ENCODE measurements at regions not wholly inside any gene's neighbourhood (a gene's known extent, or its start where the extent isn't known, plus 50 kb on each side); places are given as distances from the start of the nearest gene placed in this dataset.

DNA sequence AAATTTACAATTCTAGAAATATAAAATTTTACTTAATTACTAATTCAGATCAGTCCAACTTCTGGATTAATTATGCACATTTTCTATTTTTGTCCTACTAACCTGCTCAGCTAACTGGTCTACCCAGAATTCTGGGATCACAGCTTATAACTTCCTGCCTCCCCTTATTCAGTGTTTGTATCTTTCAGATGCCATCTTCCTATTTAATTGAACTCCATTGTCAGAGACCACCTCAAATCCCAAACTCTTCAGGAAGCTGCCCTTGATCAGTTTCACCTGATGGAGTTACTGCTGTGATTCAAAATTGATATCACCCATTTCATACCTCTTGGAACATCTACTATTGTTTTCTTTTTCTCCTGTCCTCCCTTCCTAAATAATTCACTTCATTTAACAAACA is 259.2 kb downstream of the WDR11 start:
- Histone ChIP-seq H3K36me3 (ENCODE audit: control insufficient read depth, insufficient read depth, low read length) (no peaks in the 10 kb centered on the region), H3K27ac (no peak overlapping the region), H3K27me3 (ENCODE audit: control insufficient read depth, insufficient read depth, low read length) (no peaks in the 10 kb centered on the region), H3K9me3 (ENCODE audit: control insufficient read depth, low read length) (no peaks in the 10 kb centered on the region), H3K4me3 (ENCODE audit: low read depth, low read length) (no peak overlapping the region), H3K4me2 (ENCODE audit: low read length) (no peak overlapping the region), H3K4me1 (no peaks in the 10 kb centered on the region), H2AFZ (no peak overlapping the region), H3K79me2 (no peaks in the 10 kb centered on the region), H3K9ac (no peak overlapping the region)
- TF ChIP-seq, protein P1, sequence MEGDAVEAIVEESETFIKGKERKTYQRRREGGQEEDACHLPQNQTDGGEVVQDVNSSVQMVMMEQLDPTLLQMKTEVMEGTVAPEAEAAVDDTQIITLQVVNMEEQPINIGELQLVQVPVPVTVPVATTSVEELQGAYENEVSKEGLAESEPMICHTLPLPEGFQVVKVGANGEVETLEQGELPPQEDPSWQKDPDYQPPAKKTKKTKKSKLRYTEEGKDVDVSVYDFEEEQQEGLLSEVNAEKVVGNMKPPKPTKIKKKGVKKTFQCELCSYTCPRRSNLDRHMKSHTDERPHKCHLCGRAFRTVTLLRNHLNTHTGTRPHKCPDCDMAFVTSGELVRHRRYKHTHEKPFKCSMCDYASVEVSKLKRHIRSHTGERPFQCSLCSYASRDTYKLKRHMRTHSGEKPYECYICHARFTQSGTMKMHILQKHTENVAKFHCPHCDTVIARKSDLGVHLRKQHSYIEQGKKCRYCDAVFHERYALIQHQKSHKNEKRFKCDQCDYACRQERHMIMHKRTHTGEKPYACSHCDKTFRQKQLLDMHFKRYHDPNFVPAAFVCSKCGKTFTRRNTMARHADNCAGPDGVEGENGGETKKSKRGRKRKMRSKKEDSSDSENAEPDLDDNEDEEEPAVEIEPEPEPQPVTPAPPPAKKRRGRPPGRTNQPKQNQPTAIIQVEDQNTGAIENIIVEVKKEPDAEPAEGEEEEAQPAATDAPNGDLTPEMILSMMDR (IDR thresholded peaks at IDR 0.05) = no peak

DNA sequence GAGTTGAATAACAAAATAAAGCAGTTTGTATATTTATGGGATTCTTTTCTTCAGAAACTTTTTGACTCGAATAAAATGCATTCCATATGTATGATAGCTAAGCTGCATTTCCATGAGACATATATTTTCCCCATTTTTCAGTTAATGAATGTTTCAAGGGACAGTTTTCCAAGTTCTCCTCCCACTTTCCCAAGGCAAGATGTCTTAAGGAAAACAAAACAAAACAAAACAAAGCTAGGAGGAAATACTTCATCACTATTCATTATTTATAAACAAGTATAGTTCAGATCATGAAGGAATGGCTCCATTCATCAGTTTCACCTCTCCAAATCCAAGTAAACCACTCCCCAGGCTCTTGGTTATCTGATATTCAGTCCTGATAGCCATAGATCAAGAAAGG is 261.0 kb downstream of the WDR11 start:
- TF ChIP-seq, protein P1 (IDR thresholded peaks at IDR 0.05) = no peak
- H3K9ac ChIP-seq = no peak overlapping the region
- H3K4me3 ChIP-seq (ENCODE audit: low read depth, low read length) = no peak overlapping the region

DNA sequence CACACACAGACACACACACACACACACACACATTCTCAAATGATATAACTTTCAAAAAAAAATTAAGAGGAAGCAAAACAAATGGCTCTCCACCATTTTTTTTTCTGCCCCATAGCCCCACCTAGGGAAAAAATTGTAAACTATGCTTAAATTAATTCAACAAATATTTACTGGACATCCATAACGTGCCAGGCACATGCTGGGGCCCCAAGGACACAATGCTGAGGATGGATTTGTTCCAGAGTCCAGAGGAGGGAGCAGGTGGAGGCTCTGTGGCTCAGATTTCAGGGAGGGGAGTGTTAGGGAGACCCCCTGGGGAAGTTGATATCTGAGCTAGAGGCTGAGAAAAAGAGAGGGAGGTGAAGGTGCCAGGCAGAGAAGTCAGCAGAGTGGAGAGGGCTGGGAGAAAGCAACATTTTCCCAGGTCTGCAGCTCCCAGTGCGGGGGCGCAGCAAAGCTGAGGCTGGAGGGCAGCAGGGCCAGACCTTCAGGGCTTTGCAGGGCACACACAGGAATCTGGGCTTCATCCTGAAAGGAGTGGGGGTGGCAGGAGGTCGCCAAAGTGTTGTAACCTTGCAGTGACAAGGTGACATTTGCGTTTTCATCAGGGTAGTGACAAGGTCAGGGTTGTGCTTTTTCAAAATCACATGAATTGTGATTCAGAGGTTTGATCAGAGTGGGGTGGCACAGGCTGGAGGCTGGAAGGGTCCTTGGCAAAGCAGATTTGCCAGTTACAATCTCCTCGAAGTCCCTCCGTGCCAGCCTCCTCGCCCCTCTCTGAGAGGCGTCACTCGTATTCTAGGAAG is 261.6 kb downstream of the WDR11 start:
- Histone ChIP-seq H3K9ac (no peak overlapping the region), H3K4me2 (ENCODE audit: low read length) (no peak overlapping the region), H3K27ac (no peak overlapping the region), H3K4me1 (no peaks in the 10 kb centered on the region), H3K79me2 (no peaks in the 10 kb centered on the region), H3K36me3 (ENCODE audit: control insufficient read depth, insufficient read depth, low read length) (no peaks in the 10 kb centered on the region), H2AFZ (no peak overlapping the region), H3K4me3 (ENCODE audit: low read depth, low read length) (no peak overlapping the region), H3K9me3 (ENCODE audit: control insufficient read depth, low read length) (peaks cover 7% of the 10 kb centered on the region), H3K27me3 (ENCODE audit: control insufficient read depth, insufficient read depth, low read length) (no peaks in the 10 kb centered on the region)
- TF ChIP-seq, protein P1 (IDR thresholded peaks at IDR 0.05) = no peak

More for the DNA sequence above, 261.0 kb downstream of the WDR11 start:
- no peaks in the 10 kb centered on the region for H3K27me3 ChIP-seq (ENCODE audit: control insufficient read depth, insufficient read depth, low read length)
- H3K79me2 ChIP-seq = no peaks in the 10 kb centered on the region
- H3K27ac ChIP-seq = no peak overlapping the region
- H3K4me1 ChIP-seq = no peaks in the 10 kb centered on the region
- peaks cover 7% of the 10 kb centered on the region for H3K9me3 ChIP-seq (ENCODE audit: control insufficient read depth, low read length)
- no peak overlapping the region for H2AFZ ChIP-seq
- no peak overlapping the region for H3K4me2 ChIP-seq (ENCODE audit: low read length)
- H3K36me3 ChIP-seq (ENCODE audit: control insufficient read depth, insufficient read depth, low read length) = no peaks in the 10 kb centered on the region

DNA sequence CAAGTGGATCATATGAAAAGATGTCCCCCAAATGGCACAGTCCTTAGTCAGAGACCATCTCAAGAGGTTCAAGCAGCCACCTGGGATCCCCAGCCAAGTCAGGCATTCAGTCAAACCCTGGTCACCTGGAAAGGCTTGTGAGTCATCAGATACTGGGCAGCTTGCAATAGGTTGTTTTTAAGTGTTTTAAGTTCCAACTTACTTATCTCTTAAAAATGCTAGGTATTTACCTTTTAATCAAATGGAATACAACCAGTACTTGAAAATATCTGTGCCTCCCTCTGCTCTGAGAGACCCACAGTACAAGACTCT is 262.2 kb downstream of the WDR11 start:
- Histone ChIP-seq H3K4me3 (ENCODE audit: low read depth, low read length) (no peak overlapping the region), H3K36me3 (ENCODE audit: control insufficient read depth, insufficient read depth, low read length) (no peaks in the 10 kb centered on the region), H3K27ac (no peak overlapping the region), H3K9ac (no peak overlapping the region), H3K4me2 (ENCODE audit: low read length) (no peak overlapping the region), H3K27me3 (ENCODE audit: control insufficient read depth, insufficient read depth, low read length) (no peaks in the 10 kb centered on the region), H3K79me2 (no peaks in the 10 kb centered on the region), H3K9me3 (ENCODE audit: control insufficient read depth, low read length) (peaks cover 7% of the 10 kb centered on the region), H3K4me1 (no peaks in the 10 kb centered on the region), H2AFZ (no peak overlapping the region)
- TF ChIP-seq, protein P1 (IDR thresholded peaks at IDR 0.05) = no peak

DNA sequence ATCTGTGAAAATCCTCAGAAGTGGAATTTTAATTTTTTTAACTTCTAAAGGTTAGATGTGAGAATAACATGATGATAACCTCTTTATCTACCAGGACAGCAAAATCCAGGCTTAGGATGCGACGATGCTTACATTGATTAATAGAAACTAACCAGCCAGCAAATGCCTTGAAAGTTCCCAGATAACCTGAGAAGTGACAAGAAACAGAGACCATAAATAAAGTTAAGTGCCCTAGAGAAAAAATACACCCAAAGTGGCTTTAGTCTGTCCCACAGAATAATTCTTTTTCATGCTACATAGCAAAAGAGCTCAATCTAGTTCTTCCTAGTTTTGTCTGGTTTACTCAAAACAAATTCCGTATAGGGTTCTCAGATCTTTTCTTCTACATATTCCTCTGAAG is 262.7 kb downstream of the WDR11 start:
- TF ChIP-seq, protein P1 (IDR thresholded peaks at IDR 0.05) = no peak
- Histone ChIP-seq H2AFZ (no peak overlapping the region), H3K27me3 (ENCODE audit: control insufficient read depth, insufficient read depth, low read length) (no peaks in the 10 kb centered on the region), H3K36me3 (ENCODE audit: control insufficient read depth, insufficient read depth, low read length) (no peaks in the 10 kb centered on the region), H3K79me2 (no peaks in the 10 kb centered on the region), H3K9ac (no peak overlapping the region), H3K4me3 (ENCODE audit: low read depth, low read length) (no peak overlapping the region), H3K4me2 (ENCODE audit: low read length) (no peak overlapping the region), H3K27ac (no peak overlapping the region), H3K9me3 (ENCODE audit: control insufficient read depth, low read length) (peaks cover 7% of the 10 kb centered on the region), H3K4me1 (no peaks in the 10 kb centered on the region)
